ENCODE measurements at regions not wholly inside any gene's neighbourhood (a gene's known extent, or its start where the extent isn't known, plus 50 kb on each side); places are given as distances from the start of the nearest gene placed in this dataset.

DNA sequence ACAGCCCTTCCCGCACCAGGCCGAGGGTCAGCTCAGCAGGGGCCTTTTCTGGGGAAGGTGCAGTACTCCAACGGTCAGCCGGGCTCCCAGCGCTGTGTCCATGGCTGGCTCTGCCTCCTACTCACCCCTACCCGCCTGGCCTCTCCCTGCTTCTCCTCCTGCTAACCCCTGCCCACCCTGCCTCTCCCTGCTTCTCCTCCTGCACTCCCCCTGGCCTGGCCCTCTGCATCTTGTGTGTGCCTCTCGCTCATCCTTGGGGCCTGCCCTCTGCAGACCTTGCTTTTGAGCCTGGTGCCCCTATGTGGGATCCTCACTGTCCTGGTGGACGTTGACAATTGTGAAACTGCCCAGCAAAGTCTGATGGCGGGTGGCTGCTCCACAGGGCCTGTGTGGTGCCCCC is 274.6 kb upstream of the IRX2 start:
- CTCF ChIA-PET = no interaction called here
- Histone ChIP-seq H3K27ac (ENCODE audit: low read length in 2 of 2) (no peak overlapping the region), H3K36me3 (replicated peaks in 1 of 2; ENCODE audit: control extremely low read depth in 1 of 2, control insufficient read depth in 1 of 2, extremely low read depth in 1 of 2, insufficient read depth in 2 of 2, low read length in 1 of 2) (no peaks in the 10 kb centered on the region), H3K9me3 (ENCODE audit: control extremely low read depth in 1 of 3, control insufficient read depth in 2 of 3, insufficient read depth in 1 of 3, low read length in 2 of 3) (peaks cover 0 to 57% (median 0%) of the 10 kb centered on the region in 3 donors), H3K9ac (ENCODE audit: low read length) (no peak overlapping the region), H4K20me1 (ENCODE audit: control insufficient read depth, insufficient read depth, low read length, poor library complexity, severe bottlenecking) (no peaks in the 10 kb centered on the region), H3K4me3 (ENCODE audit: control extremely low read depth in 1 of 5, extremely low read depth in 1 of 5, insufficient read depth in 1 of 5, low read depth in 2 of 5, low read length in 4 of 5) (no peak overlapping the region), H3K4me2 (replicated peaks; ENCODE audit: low read depth, low read length, poor library complexity, severe bottlenecking) (no peak overlapping the region), H3K79me2 (ENCODE audit: control insufficient read depth, insufficient read depth, low read length) (no peaks in the 10 kb centered on the region), H3K27me3 (replicated peaks in 1 of 4; ENCODE audit: control extremely low read depth in 1 of 4, control insufficient read depth in 3 of 4, insufficient read depth in 4 of 4, low read length in 3 of 4) (no peaks in the 10 kb centered on the region), H3K4me1 (ENCODE audit: control insufficient read depth in 2 of 2, insufficient read depth in 2 of 2, low read length in 2 of 2) (no peaks in the 10 kb centered on the region), H2AFZ (ENCODE audit: insufficient read depth, low read depth, low read length, poor library complexity, severe bottlenecking) (no peak overlapping the region)
- POLR2A ChIA-PET = no interaction called here
- no peak for TF ChIP-seq EZH2 (IDR thresholded peaks at IDR 0.05; ENCODE audit: borderline replicate concordance, insufficient read depth, low read depth, low read length, poor library complexity, severe bottlenecking)
- TF ChIP-seq, protein P1, sequence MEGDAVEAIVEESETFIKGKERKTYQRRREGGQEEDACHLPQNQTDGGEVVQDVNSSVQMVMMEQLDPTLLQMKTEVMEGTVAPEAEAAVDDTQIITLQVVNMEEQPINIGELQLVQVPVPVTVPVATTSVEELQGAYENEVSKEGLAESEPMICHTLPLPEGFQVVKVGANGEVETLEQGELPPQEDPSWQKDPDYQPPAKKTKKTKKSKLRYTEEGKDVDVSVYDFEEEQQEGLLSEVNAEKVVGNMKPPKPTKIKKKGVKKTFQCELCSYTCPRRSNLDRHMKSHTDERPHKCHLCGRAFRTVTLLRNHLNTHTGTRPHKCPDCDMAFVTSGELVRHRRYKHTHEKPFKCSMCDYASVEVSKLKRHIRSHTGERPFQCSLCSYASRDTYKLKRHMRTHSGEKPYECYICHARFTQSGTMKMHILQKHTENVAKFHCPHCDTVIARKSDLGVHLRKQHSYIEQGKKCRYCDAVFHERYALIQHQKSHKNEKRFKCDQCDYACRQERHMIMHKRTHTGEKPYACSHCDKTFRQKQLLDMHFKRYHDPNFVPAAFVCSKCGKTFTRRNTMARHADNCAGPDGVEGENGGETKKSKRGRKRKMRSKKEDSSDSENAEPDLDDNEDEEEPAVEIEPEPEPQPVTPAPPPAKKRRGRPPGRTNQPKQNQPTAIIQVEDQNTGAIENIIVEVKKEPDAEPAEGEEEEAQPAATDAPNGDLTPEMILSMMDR (IDR thresholded peaks at IDR 0.05) = no peak
- Mint-ChIP-seq H3K4me1 (no peaks in the 10 kb centered on the region), H3K27ac (no peak overlapping the region), H3K4me3 (no peak overlapping the region), H3K27me3 (no peaks in the 10 kb centered on the region), H3K9me3 (ENCODE audit: insufficient read depth) (peaks cover 1% of the 10 kb centered on the region)
- WGBS (ENCODE audit: insufficient coverage) = 73% methylated on average over 8 of the region's 9 CpGs
- ATAC-seq (ENCODE audit: low read depth) (no peak), DNase-seq (no peak)
- intact Hi-C loops (cut with micrococcal nuclease) = no loop called here

DNA sequence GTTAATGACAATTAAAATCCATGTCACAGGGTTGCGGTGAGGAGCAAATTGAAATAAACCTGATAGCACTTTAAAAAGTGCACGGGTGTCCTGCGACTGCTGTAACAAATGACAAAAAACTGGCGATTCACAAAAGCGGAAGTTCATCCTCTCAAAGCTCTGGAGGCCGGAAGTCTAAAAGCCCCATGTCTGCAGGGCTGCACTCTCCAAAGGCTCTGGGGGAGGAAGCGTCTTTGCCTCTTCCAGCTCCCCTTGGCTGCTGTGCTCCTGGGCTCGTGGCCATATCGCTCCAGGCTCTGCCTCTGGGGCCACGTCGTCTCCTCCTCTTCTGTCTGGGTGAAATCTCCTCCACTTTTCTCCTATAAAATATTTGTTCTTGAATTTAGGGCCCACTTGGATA is 273.9 kb upstream of the IRX2 start:
- TF ChIP-seq EZH2 (IDR thresholded peaks at IDR 0.05; ENCODE audit: borderline replicate concordance, insufficient read depth, low read depth, low read length, poor library complexity, severe bottlenecking) = no peak
- TF ChIP-seq, protein P1 (IDR thresholded peaks at IDR 0.05) = no peak
- POLR2A ChIA-PET = no interaction called here
- no peak for DNase-seq
- Histone ChIP-seq H3K4me1 (ENCODE audit: control insufficient read depth in 2 of 2, insufficient read depth in 2 of 2, low read length in 2 of 2) (no peaks in the 10 kb centered on the region), H3K9ac (ENCODE audit: low read length) (no peak overlapping the region), H2AFZ (ENCODE audit: insufficient read depth, low read depth, low read length, poor library complexity, severe bottlenecking) (no peak overlapping the region), H3K79me2 (ENCODE audit: control insufficient read depth, insufficient read depth, low read length) (no peaks in the 10 kb centered on the region), H3K9me3 (ENCODE audit: control extremely low read depth in 1 of 3, control insufficient read depth in 2 of 3, insufficient read depth in 1 of 3, low read length in 2 of 3) (peaks cover 0 to 50% (median 0%) of the 10 kb centered on the region in 3 donors), H3K27me3 (replicated peaks in 1 of 4; ENCODE audit: control extremely low read depth in 1 of 4, control insufficient read depth in 3 of 4, insufficient read depth in 4 of 4, low read length in 3 of 4) (no peaks in the 10 kb centered on the region), H3K36me3 (replicated peaks in 1 of 2; ENCODE audit: control extremely low read depth in 1 of 2, control insufficient read depth in 1 of 2, extremely low read depth in 1 of 2, insufficient read depth in 2 of 2, low read length in 1 of 2) (no peaks in the 10 kb centered on the region), H3K27ac (ENCODE audit: low read length in 2 of 2) (no peak overlapping the region), H3K4me3 (ENCODE audit: control extremely low read depth in 1 of 5, extremely low read depth in 1 of 5, insufficient read depth in 1 of 5, low read depth in 2 of 5, low read length in 4 of 5) (no peak overlapping the region), H3K4me2 (replicated peaks; ENCODE audit: low read depth, low read length, poor library complexity, severe bottlenecking) (no peak overlapping the region), H4K20me1 (ENCODE audit: control insufficient read depth, insufficient read depth, low read length, poor library complexity, severe bottlenecking) (no peaks in the 10 kb centered on the region)
- Mint-ChIP-seq H3K4me3 (no peak overlapping the region), H3K9me3 (ENCODE audit: insufficient read depth) (no peaks in the 10 kb centered on the region), H3K27me3 (no peaks in the 10 kb centered on the region), H3K27ac (no peak overlapping the region), H3K4me1 (no peaks in the 10 kb centered on the region)
- 73% methylated on average over 9 of the region's 11 CpGs for WGBS (ENCODE audit: insufficient coverage)
- CTCF ChIA-PET = no interaction called here
- no peak for ATAC-seq (ENCODE audit: low read depth)
- intact Hi-C loops (cut with micrococcal nuclease) = no loop called here
